ENCODE measurements at regions not wholly inside any gene's neighbourhood (a gene's known extent, or its start where the extent isn't known, plus 50 kb on each side); places are given as distances from the start of the nearest gene placed in this dataset.

GRCh38 chr3:67083277-67083676 lies 85.2 kb downstream of the KBTBD8 start:
- TF ChIP-seq, protein P1, sequence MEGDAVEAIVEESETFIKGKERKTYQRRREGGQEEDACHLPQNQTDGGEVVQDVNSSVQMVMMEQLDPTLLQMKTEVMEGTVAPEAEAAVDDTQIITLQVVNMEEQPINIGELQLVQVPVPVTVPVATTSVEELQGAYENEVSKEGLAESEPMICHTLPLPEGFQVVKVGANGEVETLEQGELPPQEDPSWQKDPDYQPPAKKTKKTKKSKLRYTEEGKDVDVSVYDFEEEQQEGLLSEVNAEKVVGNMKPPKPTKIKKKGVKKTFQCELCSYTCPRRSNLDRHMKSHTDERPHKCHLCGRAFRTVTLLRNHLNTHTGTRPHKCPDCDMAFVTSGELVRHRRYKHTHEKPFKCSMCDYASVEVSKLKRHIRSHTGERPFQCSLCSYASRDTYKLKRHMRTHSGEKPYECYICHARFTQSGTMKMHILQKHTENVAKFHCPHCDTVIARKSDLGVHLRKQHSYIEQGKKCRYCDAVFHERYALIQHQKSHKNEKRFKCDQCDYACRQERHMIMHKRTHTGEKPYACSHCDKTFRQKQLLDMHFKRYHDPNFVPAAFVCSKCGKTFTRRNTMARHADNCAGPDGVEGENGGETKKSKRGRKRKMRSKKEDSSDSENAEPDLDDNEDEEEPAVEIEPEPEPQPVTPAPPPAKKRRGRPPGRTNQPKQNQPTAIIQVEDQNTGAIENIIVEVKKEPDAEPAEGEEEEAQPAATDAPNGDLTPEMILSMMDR (IDR thresholded peaks at IDR 0.05; ENCODE audit: borderline replicate concordance, insufficient read depth, low read depth, low read length) = no peak
- no peak overlapping the region for H3K4me3 ChIP-seq (ENCODE audit: low read depth, low read length)

- H3K4me3 ChIP-seq (ENCODE audit: low read depth, low read length) = no peak overlapping the region
- TF ChIP-seq, protein P1 (IDR thresholded peaks at IDR 0.05; ENCODE audit: borderline replicate concordance, insufficient read depth, low read depth, low read length) = no peak
Measured at GRCh38 chr3:67087788-67088187, 89.7 kb downstream of the KBTBD8 start.

DNA sequence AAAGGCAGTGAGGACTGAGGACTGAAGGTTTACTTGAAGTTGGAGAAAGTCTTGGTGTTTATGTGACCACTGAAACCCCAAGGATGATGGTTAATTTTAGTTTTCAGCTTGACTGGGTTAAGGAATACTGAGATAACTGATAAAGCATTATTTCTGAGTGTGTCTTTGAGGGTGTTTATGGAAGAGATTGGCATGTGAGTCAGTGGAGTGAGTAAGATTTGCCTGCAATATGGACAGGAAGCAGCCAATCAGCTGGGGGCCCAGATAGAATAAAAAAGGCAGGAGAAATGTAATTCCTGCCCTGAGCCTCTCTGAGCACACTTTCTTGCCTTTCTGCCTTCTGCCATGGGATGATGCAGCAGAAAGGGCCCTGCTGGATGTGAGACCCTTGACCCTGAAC lies 92.4 kb downstream of the KBTBD8 start:
- no peak overlapping the region for H3K4me3 ChIP-seq (ENCODE audit: low read depth, low read length)
- TF ChIP-seq, protein P1 (IDR thresholded peaks at IDR 0.05; ENCODE audit: borderline replicate concordance, insufficient read depth, low read depth, low read length) = no peak

GRCh38 chr3:67093305-67093704 lies 95.2 kb downstream of the KBTBD8 start:
- no peak overlapping the region for H3K4me3 ChIP-seq (ENCODE audit: low read depth, low read length)
- TF ChIP-seq, protein P1 (IDR thresholded peaks at IDR 0.05; ENCODE audit: borderline replicate concordance, insufficient read depth, low read depth, low read length) = no peak

GRCh38 chr3:67094167-67094566 lies 96.1 kb downstream of the KBTBD8 start:
- no peak overlapping the region for H3K4me3 ChIP-seq (ENCODE audit: low read depth, low read length)
- TF ChIP-seq, protein P1 (IDR thresholded peaks at IDR 0.05; ENCODE audit: borderline replicate concordance, insufficient read depth, low read depth, low read length) = no peak

DNA sequence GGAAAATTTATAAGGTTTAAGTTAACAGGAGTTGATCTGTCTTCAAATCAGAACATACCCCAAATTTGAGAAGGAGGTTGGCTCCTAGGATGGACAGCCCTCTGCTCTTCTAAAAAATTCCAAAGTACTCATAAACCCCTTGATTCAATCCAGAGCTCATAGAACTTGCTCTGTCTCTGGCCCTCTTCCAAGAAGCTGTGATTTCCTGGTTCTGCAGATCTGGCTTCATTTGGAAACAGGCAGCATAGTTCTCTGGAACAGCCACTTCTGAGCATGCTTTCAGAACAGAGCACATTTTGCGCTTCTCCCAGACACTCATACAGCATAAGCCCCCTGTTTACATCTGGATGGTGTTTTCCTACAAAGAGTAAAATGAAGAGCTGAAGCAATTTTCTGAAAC lies 96.7 kb downstream of the KBTBD8 start:
- TF ChIP-seq, protein P1 (IDR thresholded peaks at IDR 0.05; ENCODE audit: borderline replicate concordance, insufficient read depth, low read depth, low read length) = no peak
- H3K4me3 ChIP-seq (ENCODE audit: low read depth, low read length) = no peak overlapping the region

GRCh38 chr3:67104388-67104787 lies 106.3 kb downstream of the KBTBD8 start:
- H3K4me3 ChIP-seq (ENCODE audit: low read depth, low read length) = no peak overlapping the region
- TF ChIP-seq, protein P1 (IDR thresholded peaks at IDR 0.05; ENCODE audit: borderline replicate concordance, insufficient read depth, low read depth, low read length) = no peak
